Liver (tissue), 8 donors: ENCODE measurements at regions not wholly inside any gene's neighbourhood (a gene's known extent, or its start where the extent isn't known, plus 50 kb on each side); places are given as distances from the start of the nearest gene placed in this dataset.

ENCODE experiments used
- DNase-seq: peaks from one replicate; pipeline ENCODE4 v3.0.0-alpha.2; 2017; ENCODE audit warnings: low spot score
- H3K27ac ChIP-seq, 2 donors: one replicate each; pipeline ENCODE4 v1.7.0; 2013; ENCODE audit warnings: inconsistent platforms in 2 of 2, low read length in 2 of 2, control low read depth in 1 of 2, low read depth in 1 of 2, mild to moderate bottlenecking in 1 of 2
- H3K27me3 ChIP-seq, 4 donors: one replicate each; pipeline versions ENCODE4 v1.6.1 to v1.7.0; 2013; ENCODE audit warnings: low read length in 3 of 4, inconsistent platforms in 1 of 4, mild to moderate bottlenecking in 1 of 4, moderate library complexity in 1 of 4; ENCODE audit not compliant: control insufficient read depth in 4 of 4, insufficient read depth in 4 of 4
- H3K36me3 ChIP-seq, 4 donors: one replicate each; pipeline versions ENCODE4 v1.6.1 to v1.7.0; 2013; ENCODE audit warnings: low read length in 3 of 4, mild to moderate bottlenecking in 3 of 4, low read depth in 1 of 4, moderate library complexity in 1 of 4; ENCODE audit not compliant: control insufficient read depth in 4 of 4, insufficient read depth in 3 of 4
- H3K4me1 ChIP-seq, 4 donors: one replicate each; pipeline versions ENCODE4 v1.6.1 to v1.7.0; 2013; ENCODE audit warnings: low read length in 3 of 4, mild to moderate bottlenecking in 3 of 4, moderate library complexity in 1 of 4; ENCODE audit not compliant: control insufficient read depth in 4 of 4, insufficient read depth in 4 of 4
- H3K4me3 ChIP-seq, 3 donors: one replicate each; pipeline versions ENCODE4 v1.6.1 to v1.7.0; 2013; ENCODE audit warnings: low read length in 3 of 3, control low read depth in 1 of 3, low read depth in 1 of 3, mild to moderate bottlenecking in 1 of 3
- H3K9ac ChIP-seq, 2 donors: one replicate each; pipeline ENCODE4 v1.7.0; 2013; ENCODE audit warnings: low read length in 2 of 2, mild to moderate bottlenecking in 2 of 2, moderate library complexity in 2 of 2, control low read depth in 1 of 2, low read depth in 1 of 2
- H3K9me3 ChIP-seq, 4 donors: one replicate each; pipeline versions ENCODE4 v1.6.1 to v1.7.0; 2013; ENCODE audit warnings: low read length in 3 of 4; ENCODE audit not compliant: control insufficient read depth in 4 of 4
- EGR1 ChIP-seq, 2 donors: IDR thresholded peaks; 2 replicates each; pipeline ENCODE4 v1.6.1; 2016 to 2018; ENCODE audit warnings: antibody characterized with exemption in 2 of 2, low read depth in 2 of 2
- FOXA1 ChIP-seq: IDR thresholded peaks from 2 replicates; pipeline ENCODE4 v1.6.1; 2016; ENCODE audit warnings: antibody characterized with exemption
- FOXA2 ChIP-seq: IDR thresholded peaks from 2 replicates; pipeline ENCODE4 v1.6.1; 2016; ENCODE audit warnings: antibody characterized with exemption
- GABPA ChIP-seq, 2 donors: IDR thresholded peaks in 1 of 2; conservative IDR thresholded peaks in 1 of 2; 2 replicates each; pipeline ENCODE4 v1.6.1; 2016; ENCODE audit warnings: antibody characterized with exemption in 2 of 2, mild to moderate bottlenecking in 1 of 2, moderate library complexity in 1 of 2
- HNF4A ChIP-seq, 2 donors: conservative IDR thresholded peaks; 2 replicates each; pipeline ENCODE4 v1.6.1; 2016; ENCODE audit warnings: antibody characterized with exemption in 2 of 2, mild to moderate bottlenecking in 2 of 2
- HNF4G ChIP-seq: IDR thresholded peaks from 2 replicates; pipeline ENCODE4 v1.6.1; 2016; ENCODE audit warnings: antibody characterized with exemption
- JUND ChIP-seq, 2 donors: IDR thresholded peaks; 2 replicates each; pipeline ENCODE4 v1.6.1; 2016; ENCODE audit warnings: antibody characterized with exemption in 2 of 2
- NR2F2 ChIP-seq: IDR thresholded peaks from 2 replicates; pipeline ENCODE4 v1.6.1; 2016; ENCODE audit warnings: antibody characterized with exemption
- RAD21 ChIP-seq, 2 donors: IDR thresholded peaks; 2 replicates each; pipeline ENCODE4 v1.6.1; 2016; ENCODE audit warnings: antibody characterized with exemption in 2 of 2, mild to moderate bottlenecking in 2 of 2
- RXRA ChIP-seq, 2 donors: IDR thresholded peaks; 2 replicates each; pipeline ENCODE4 v1.6.1; 2017 to 2018; ENCODE audit warnings: antibody characterized with exemption in 2 of 2, mild to moderate bottlenecking in 1 of 2
- SP1 ChIP-seq: IDR thresholded peaks from 2 replicates; pipeline ENCODE4 v1.6.1; 2018; ENCODE audit warnings: antibody characterized with exemption, mild to moderate bottlenecking
- TAF1 ChIP-seq: conservative IDR thresholded peaks from 2 replicates; pipeline ENCODE4 v1.6.1; 2016; ENCODE audit warnings: antibody characterized with exemption, mild to moderate bottlenecking
- YY1 ChIP-seq: IDR thresholded peaks from 2 replicates; pipeline ENCODE4 v1.6.1; 2016; ENCODE audit warnings: antibody characterized with exemption, mild to moderate bottlenecking
- WGBS: extraction: QIAGEN DNeasy Blood & Tissue Kit; methylation state at CpG from one replicate; pipeline ENCODE4 v1.1.7; 2013; 5-methylcytosine and 5-hydroxymethylcytosine counted together
- TF ChIP-seq, protein P1 (sequence below): IDR thresholded peaks from 2 replicates; pipeline ENCODE4 v1.6.1; 2016; ENCODE audit warnings: antibody characterized with exemption
- TF ChIP-seq, protein P2 (sequence below): IDR thresholded peaks from 2 replicates; pipeline ENCODE4 v1.6.1; 2016; ENCODE audit warnings: antibody characterized with exemption, mild to moderate bottlenecking
- TF ChIP-seq, protein P3 (sequence below): IDR thresholded peaks from 2 replicates; pipeline ENCODE4 v1.6.1; 2016; ENCODE audit warnings: antibody characterized with exemption
- TF ChIP-seq, protein P4 (sequence below): fragments of 150-350 bp; IDR thresholded peaks from 2 replicates; pipeline ENCODE4 v1.5.1; 2017; ENCODE audit warnings: improper control_type of control experiment, low read depth, low read length; ENCODE audit not compliant: missing input control
- TF ChIP-seq, protein P5 (sequence below): IDR thresholded peaks from 2 replicates; pipeline ENCODE4 v1.6.1; 2016; ENCODE audit warnings: antibody characterized with exemption
- donor health status: healthy.
- donor health status: healthy.
- donor health status: healthy.
- donor health status: healthy.
- donor health status: healthy.

DNA sequence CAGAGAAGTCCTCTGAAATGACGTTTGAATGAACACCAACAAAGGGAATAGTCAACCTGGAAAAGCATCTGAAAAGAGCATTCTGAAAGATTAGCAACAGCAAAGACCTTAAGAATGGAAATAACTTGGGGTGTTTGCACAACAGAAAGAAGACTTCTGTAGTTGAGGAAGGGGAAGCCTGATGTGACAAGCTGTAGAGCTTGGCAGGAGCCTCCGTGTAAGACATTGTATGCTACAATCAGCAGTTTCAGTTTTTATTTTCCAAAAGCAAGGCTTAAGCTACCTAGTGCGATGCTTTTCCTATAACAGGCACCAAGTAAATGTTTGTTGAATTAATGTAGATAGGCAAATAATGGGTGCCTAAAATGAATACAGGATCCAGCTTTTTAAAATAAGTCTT, 484.0 kb downstream of the SPRY1 start:
- TF ChIP-seq, protein P1, sequence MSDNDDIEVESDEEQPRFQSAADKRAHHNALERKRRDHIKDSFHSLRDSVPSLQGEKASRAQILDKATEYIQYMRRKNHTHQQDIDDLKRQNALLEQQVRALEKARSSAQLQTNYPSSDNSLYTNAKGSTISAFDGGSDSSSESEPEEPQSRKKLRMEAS = no peak
- TF ChIP-seq, protein P2, sequence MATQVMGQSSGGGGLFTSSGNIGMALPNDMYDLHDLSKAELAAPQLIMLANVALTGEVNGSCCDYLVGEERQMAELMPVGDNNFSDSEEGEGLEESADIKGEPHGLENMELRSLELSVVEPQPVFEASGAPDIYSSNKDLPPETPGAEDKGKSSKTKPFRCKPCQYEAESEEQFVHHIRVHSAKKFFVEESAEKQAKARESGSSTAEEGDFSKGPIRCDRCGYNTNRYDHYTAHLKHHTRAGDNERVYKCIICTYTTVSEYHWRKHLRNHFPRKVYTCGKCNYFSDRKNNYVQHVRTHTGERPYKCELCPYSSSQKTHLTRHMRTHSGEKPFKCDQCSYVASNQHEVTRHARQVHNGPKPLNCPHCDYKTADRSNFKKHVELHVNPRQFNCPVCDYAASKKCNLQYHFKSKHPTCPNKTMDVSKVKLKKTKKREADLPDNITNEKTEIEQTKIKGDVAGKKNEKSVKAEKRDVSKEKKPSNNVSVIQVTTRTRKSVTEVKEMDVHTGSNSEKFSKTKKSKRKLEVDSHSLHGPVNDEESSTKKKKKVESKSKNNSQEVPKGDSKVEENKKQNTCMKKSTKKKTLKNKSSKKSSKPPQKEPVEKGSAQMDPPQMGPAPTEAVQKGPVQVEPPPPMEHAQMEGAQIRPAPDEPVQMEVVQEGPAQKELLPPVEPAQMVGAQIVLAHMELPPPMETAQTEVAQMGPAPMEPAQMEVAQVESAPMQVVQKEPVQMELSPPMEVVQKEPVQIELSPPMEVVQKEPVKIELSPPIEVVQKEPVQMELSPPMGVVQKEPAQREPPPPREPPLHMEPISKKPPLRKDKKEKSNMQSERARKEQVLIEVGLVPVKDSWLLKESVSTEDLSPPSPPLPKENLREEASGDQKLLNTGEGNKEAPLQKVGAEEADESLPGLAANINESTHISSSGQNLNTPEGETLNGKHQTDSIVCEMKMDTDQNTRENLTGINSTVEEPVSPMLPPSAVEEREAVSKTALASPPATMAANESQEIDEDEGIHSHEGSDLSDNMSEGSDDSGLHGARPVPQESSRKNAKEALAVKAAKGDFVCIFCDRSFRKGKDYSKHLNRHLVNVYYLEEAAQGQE = no peak
- TF ChIP-seq RAD21 (IDR thresholded peaks at IDR 0.05) (no peak), JUND (IDR thresholded peaks at IDR 0.05) (no peak), RXRA (IDR thresholded peaks at IDR 0.05) (no peak), EGR1 (IDR thresholded peaks at IDR 0.05; ENCODE audit: low read depth in 2 of 2) (no peak), GABPA (IDR thresholded peaks at IDR 0.05 in 1 of 2, conservative IDR thresholded peaks at IDR 0.05 in 1 of 2) (no peak), HNF4A (conservative IDR thresholded peaks at IDR 0.05) (no peak), HNF4G (no peak), FOXA1 (no peak), YY1 (no peak), NR2F2 (no peak), TAF1 (no peak), SP1 (no peak), FOXA2 (no peak)
- TF ChIP-seq, protein P3, sequence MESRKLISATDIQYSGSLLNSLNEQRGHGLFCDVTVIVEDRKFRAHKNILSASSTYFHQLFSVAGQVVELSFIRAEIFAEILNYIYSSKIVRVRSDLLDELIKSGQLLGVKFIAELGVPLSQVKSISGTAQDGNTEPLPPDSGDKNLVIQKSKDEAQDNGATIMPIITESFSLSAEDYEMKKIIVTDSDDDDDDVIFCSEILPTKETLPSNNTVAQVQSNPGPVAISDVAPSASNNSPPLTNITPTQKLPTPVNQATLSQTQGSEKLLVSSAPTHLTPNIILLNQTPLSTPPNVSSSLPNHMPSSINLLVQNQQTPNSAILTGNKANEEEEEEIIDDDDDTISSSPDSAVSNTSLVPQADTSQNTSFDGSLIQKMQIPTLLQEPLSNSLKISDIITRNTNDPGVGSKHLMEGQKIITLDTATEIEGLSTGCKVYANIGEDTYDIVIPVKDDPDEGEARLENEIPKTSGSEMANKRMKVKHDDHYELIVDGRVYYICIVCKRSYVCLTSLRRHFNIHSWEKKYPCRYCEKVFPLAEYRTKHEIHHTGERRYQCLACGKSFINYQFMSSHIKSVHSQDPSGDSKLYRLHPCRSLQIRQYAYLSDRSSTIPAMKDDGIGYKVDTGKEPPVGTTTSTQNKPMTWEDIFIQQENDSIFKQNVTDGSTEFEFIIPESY = no peak
- TF ChIP-seq, protein P4, sequence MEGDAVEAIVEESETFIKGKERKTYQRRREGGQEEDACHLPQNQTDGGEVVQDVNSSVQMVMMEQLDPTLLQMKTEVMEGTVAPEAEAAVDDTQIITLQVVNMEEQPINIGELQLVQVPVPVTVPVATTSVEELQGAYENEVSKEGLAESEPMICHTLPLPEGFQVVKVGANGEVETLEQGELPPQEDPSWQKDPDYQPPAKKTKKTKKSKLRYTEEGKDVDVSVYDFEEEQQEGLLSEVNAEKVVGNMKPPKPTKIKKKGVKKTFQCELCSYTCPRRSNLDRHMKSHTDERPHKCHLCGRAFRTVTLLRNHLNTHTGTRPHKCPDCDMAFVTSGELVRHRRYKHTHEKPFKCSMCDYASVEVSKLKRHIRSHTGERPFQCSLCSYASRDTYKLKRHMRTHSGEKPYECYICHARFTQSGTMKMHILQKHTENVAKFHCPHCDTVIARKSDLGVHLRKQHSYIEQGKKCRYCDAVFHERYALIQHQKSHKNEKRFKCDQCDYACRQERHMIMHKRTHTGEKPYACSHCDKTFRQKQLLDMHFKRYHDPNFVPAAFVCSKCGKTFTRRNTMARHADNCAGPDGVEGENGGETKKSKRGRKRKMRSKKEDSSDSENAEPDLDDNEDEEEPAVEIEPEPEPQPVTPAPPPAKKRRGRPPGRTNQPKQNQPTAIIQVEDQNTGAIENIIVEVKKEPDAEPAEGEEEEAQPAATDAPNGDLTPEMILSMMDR = no peak
- TF ChIP-seq, protein P5, sequence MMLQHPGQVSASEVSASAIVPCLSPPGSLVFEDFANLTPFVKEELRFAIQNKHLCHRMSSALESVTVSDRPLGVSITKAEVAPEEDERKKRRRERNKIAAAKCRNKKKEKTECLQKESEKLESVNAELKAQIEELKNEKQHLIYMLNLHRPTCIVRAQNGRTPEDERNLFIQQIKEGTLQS = no peak
- no peak for DNase-seq
- Histone ChIP-seq H3K9ac (no peak overlapping the region), H3K9me3 (peaks cover 0 to 3% (median 0%) of the 10 kb centered on the region in 4 donors), H3K4me1 (no peaks in the 10 kb centered on the region), H3K27me3 (peaks cover 0 to 3% (median 0%) of the 10 kb centered on the region in 4 donors), H3K27ac (no peak overlapping the region), H3K36me3 (no peaks in the 10 kb centered on the region), H3K4me3 (no peak overlapping the region)
- 53% methylated on average over 3 of the region's 3 CpGs for WGBS
